NT2/D1 (cell line): ENCODE measurements at regions not wholly inside any gene's neighbourhood (a gene's known extent, or its start where the extent isn't known, plus 50 kb on each side); places are given as distances from the start of the nearest gene placed in this dataset.

Experiments used
- SUZ12 ChIP-seq: IDR thresholded peaks from 2 replicates; pipeline ENCODE4 v1.6.1; 2011; ENCODE audit not compliant: insufficient read length, insufficient read depth; ENCODE audit errors: extremely low read depth
- YY1 ChIP-seq: IDR thresholded peaks from 2 replicates; pipeline ENCODE4 v1.6.1; 2011; ENCODE audit not compliant: insufficient read length, insufficient read depth
- ZNF274 ChIP-seq: IDR thresholded peaks from 2 replicates; pipeline ENCODE4 v1.6.1; 2011; ENCODE audit warnings: mild to moderate bottlenecking, low read depth, low read length

- TF ChIP-seq SUZ12 (no peak), YY1 (no peak), ZNF274 (no peak)
These were observed 778.7 kb downstream of the OLFM4 start for GRCh38 chr13:53807251-53807834.
